Esophagus squamous epithelium (tissue), 5 donors: ENCODE measurements at regions not wholly inside any gene's neighbourhood (a gene's known extent, or its start where the extent isn't known, plus 50 kb on each side); places are given as distances from the start of the nearest gene placed in this dataset.
"Not testable (repeated sequence)": the region's sequence is repeated elsewhere in the genome, so short reads cannot be mapped to it uniquely, and the experiment has no call there.

Experiments
- DNase-seq: peaks from one replicate; lab custom pipeline; 2025; lab: John Stamatoyannopoulos, UW
- H3K27ac ChIP-seq, 4 donors: fragments of 200-600 bp; sonication (generic); one replicate each; pipeline ENCODE4 v1.5.1; 2016 to 2019; ENCODE audit warnings: mild to moderate bottlenecking in 1 of 4
- H3K27me3 ChIP-seq, 4 donors: fragments of 200-600 bp; sonication (generic); 1 replicate in 3 of 4; 2 replicates in 1 of 4; pipeline versions ENCODE4 v1.5.1 to v1.6.0; 2017 to 2021; ENCODE audit warnings: antibody characterized with exemption in 1 of 4
- H3K36me3 ChIP-seq, 3 donors: fragments of 200-600 bp; sonication (generic); one replicate each; pipeline ENCODE4 v1.5.1; 2016 to 2019
- H3K4me1 ChIP-seq, 3 donors: fragments of 200-600 bp; sonication (generic); one replicate each; pipeline ENCODE4 v1.5.1; 2017 to 2019
- H3K4me3 ChIP-seq, 4 donors: fragments of 200-600 bp; sonication (generic); 1 replicate in 3 of 4; 2 replicates in 1 of 4; pipeline ENCODE4 v1.5.1; 2016 to 2019; ENCODE audit warnings: mild to moderate bottlenecking in 2 of 4, moderate library complexity in 1 of 4
- H3K9me3 ChIP-seq, 3 donors: fragments of 200-600 bp; sonication (generic); one replicate each; pipeline ENCODE4 v1.5.1; 2016 to 2019
- POLR2A ChIP-seq, 4 donors: fragments of 450-650 bp; IDR thresholded peaks; one replicate each; pipeline ENCODE4 v1.6.1; 2017; ENCODE audit warnings: antibody characterized with exemption in 4 of 4, mild to moderate bottlenecking in 4 of 4, moderate library complexity in 3 of 4
- WGBS, 2 donors: methylation state at CpG; one replicate each; pipeline ENCODE4 v1.1.5; 2018; 5-methylcytosine and 5-hydroxymethylcytosine counted together
- intact Hi-C: fragments of 100-400 bp; cut with DNase I; formaldehyde crosslinking; loops from one replicate; pipeline ENCODE4 v1.15.0; 2022
- TF ChIP-seq, protein P1 (sequence below), 6 experiments: fragments of 450-650 bp in 4 of 6; fragments of 200-600 bp in 2 of 6; sonication (generic) in 2 of 6; IDR thresholded peaks; one replicate each; pipeline ENCODE4 v1.5.1; 2016 to 2019; ENCODE audit warnings: antibody characterized with exemption in 6 of 6, mild to moderate bottlenecking in 4 of 6, moderate library complexity in 4 of 6
- donor health status: DM: yes; HTN: yes; CAD: no.

DNA sequence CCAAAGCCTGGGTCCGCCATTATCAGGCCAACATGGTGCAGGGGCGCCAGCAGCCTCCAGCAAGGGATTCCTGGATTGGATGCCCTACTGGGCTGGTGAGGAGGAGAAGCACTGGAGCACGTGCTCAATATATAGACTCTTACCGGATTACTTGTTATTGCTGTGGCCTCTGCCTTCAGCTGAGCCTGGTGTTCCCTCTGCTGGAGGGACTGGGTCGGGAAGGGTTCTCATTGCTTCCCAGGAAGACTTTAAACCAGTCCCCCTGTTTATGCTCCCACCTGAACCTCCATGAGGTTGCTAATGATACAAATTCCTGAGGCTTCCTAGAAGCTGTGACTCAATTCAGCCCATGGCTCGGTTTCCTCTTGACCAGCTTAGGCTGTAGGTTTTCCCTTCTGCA, 186.7 kb upstream of the ARID1B start:
- no peaks in the 10 kb centered on the region for H3K27me3 ChIP-seq
- 60 to 87% methylated on average over 2 to 5 of the region's 6 CpGs for WGBS, 2 donors
- TF ChIP-seq, protein P1, sequence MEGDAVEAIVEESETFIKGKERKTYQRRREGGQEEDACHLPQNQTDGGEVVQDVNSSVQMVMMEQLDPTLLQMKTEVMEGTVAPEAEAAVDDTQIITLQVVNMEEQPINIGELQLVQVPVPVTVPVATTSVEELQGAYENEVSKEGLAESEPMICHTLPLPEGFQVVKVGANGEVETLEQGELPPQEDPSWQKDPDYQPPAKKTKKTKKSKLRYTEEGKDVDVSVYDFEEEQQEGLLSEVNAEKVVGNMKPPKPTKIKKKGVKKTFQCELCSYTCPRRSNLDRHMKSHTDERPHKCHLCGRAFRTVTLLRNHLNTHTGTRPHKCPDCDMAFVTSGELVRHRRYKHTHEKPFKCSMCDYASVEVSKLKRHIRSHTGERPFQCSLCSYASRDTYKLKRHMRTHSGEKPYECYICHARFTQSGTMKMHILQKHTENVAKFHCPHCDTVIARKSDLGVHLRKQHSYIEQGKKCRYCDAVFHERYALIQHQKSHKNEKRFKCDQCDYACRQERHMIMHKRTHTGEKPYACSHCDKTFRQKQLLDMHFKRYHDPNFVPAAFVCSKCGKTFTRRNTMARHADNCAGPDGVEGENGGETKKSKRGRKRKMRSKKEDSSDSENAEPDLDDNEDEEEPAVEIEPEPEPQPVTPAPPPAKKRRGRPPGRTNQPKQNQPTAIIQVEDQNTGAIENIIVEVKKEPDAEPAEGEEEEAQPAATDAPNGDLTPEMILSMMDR (IDR thresholded peaks at IDR 0.05): no peak
- TF ChIP-seq POLR2A (IDR thresholded peaks at IDR 0.05): no peak
- intact Hi-C loops: no loop called here
- H3K27ac ChIP-seq: no peak overlapping the region
- H3K4me3 ChIP-seq: no peak overlapping the region
- H3K9me3 ChIP-seq: no peaks in the 10 kb centered on the region
- no peaks in the 10 kb centered on the region for H3K36me3 ChIP-seq
- H3K4me1 ChIP-seq: no peaks in the 10 kb centered on the region
- no peak for DNase-seq

DNA sequence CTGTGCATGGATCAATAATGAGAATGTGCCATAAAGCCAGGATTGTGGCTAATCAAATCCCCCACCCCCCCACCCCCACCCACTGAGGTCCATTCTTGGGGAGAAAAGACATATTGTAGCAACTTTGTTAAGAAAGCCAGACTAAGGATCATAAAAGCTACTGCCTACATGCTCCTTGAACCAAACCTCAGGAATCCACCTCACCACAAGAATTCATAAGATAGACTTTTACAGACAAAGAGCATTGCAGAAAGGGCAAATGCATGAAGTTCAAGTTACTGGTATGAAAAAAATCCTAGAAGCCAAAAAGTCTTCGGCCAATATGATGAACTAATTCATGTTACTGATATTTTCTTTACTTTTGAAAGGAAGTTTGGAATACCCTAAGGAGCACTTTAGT, 187.9 kb upstream of the ARID1B start:
- no peak for DNase-seq
- Histone ChIP-seq H3K4me3 (no peak overlapping the region), H3K27me3 (no peaks in the 10 kb centered on the region), H3K4me1 (no peaks in the 10 kb centered on the region), H3K36me3 (no peaks in the 10 kb centered on the region), H3K27ac (no peak overlapping the region), H3K9me3 (no peaks in the 10 kb centered on the region)
- TF ChIP-seq POLR2A (IDR thresholded peaks at IDR 0.05): no peak
- TF ChIP-seq, protein P1 (IDR thresholded peaks at IDR 0.05): no peak
- WGBS, 2 donors: 63 to 69% methylated on average over 1 of the region's 1 CpG
- intact Hi-C loops: no loop called here

DNA sequence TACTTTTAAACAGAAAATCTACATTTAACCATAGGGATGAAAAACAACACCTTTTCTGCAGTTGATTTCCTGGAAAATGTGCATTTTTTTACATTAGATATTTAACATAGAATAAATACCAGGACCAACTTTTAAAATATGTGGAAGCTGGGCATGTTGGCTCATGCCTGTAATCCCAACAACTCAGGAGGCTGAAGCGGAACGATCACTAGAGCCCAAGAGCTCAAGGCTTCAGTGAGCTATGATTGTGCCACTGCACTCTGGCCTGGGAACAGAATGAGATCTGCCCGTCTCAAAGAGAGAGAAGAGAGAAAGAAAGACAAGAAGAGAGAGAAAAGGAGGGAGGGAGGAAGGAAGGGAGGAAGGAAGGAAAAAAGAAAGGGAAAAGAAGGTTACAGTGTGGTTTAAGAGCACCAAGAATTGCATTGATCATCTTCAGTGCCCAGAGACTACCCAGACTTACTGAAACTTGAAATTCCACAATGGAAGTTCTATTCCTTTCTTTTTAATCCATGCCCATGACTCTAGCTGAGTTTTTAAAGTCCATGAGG, 189.4 kb upstream of the ARID1B start:
- H3K4me1 ChIP-seq: no peaks in the 10 kb centered on the region
- H3K27me3 ChIP-seq: no peaks in the 10 kb centered on the region
- TF ChIP-seq POLR2A (IDR thresholded peaks at IDR 0.05): no peak
- TF ChIP-seq, protein P1 (IDR thresholded peaks at IDR 0.05): no peak
- no peak overlapping the region for H3K4me3 ChIP-seq
- intact Hi-C loops: no loop called here
- DNase-seq: no peak
- no peaks in the 10 kb centered on the region for H3K9me3 ChIP-seq
- 51 to 55% methylated on average over 3 of the region's 3 CpGs for WGBS, 2 donors
- no peak overlapping the region for H3K27ac ChIP-seq
- no peaks in the 10 kb centered on the region for H3K36me3 ChIP-seq

DNA sequence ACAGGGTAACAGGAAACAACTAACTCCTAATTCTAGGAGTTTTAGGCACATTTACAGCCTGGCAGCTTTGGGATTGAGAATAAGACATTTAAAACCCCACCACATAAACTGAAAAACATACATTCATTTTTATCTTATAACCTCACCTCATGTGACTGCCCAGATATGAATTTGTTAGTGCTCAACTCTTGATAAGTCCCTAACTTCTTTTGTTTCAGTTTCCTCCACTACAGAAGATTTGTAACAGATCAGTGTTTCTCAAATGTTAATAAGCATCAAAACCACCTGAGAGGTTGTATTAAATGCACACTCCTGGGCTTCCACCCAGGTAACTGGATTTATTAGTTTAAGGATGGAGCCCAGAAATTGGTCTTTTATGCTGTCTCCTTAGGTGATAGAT, 190.1 kb upstream of the ARID1B start:
- H3K9me3 ChIP-seq: no peaks in the 10 kb centered on the region
- DNase-seq: no peak
- H3K4me3 ChIP-seq: no peak overlapping the region
- no peaks in the 10 kb centered on the region for H3K27me3 ChIP-seq
- intact Hi-C loops: no loop called here
- TF ChIP-seq, protein P1 (IDR thresholded peaks at IDR 0.05): no peak
- no peak for TF ChIP-seq POLR2A (IDR thresholded peaks at IDR 0.05)
- H3K36me3 ChIP-seq: no peaks in the 10 kb centered on the region
- H3K27ac ChIP-seq: no peak overlapping the region
- H3K4me1 ChIP-seq: no peaks in the 10 kb centered on the region

DNA sequence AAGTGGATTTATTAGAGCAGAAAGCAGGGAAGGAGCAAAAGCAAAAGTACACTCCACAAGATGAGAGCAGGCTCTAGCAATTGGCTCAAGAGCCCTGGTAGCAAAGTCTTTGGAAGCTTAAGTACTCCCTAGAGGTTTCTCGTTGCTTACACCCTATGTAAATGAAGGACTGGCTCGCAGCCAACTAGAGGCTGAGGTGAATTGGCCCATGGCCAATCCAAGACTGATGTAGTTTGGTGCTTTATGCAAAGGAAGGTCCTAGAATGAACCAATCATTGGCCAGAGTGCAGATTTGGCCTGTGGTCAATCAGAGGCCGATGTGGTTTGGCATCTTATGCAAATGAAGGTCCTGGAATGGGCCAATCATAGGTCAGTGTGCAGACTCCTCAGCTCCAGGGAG, 191.3 kb upstream of the ARID1B start:
- no peak for DNase-seq
- no peaks in the 10 kb centered on the region for H3K36me3 ChIP-seq
- no peak for TF ChIP-seq POLR2A (IDR thresholded peaks at IDR 0.05)
- no peak overlapping the region for H3K4me3 ChIP-seq
- no peaks in the 10 kb centered on the region for H3K9me3 ChIP-seq
- 54 to 58% methylated on average over 3 of the region's 3 CpGs for WGBS, 2 donors
- no peaks in the 10 kb centered on the region for H3K27me3 ChIP-seq
- intact Hi-C loops: no loop called here
- H3K27ac ChIP-seq: no peak overlapping the region
- no peaks in the 10 kb centered on the region for H3K4me1 ChIP-seq

DNA sequence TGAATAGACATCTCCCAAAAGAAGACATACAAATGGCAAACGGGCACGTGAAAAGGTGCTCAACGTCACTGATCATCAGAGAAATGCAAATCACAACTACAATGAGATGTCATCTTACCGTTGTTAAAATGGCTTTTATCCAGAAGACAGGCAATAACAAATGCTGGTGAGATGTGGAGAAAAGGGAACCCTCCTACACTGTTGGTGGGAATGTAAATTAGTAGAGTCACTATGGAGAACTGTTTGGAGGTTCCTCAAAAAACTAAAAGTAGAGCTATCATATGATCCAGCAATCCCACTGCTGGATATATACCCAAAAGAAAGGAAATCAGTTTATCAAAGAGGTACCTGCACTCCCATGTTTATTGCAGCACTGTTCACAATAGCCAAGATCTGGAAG, 193.1 kb upstream of the ARID1B start:
- H3K4me1 ChIP-seq, H3K27me3 ChIP-seq, DNase-seq, H3K36me3 ChIP-seq, H3K9me3 ChIP-seq, H3K4me3 ChIP-seq, H3K27ac ChIP-seq, intact Hi-C loops: not testable (repeated sequence)
- WGBS, 2 donors: 37 to 60% methylated on average over 4 of the region's 4 CpGs
